SK-N-SH treated with all-trans-retinoic acid at 6 μM for 48 hours (cell line): ENCODE measurements at regions not wholly inside any gene's neighbourhood (a gene's known extent, or its start where the extent isn't known, plus 50 kb on each side); places are given as distances from the start of the nearest gene placed in this dataset.

ENCODE experiments used
- BACH2 ChIP-seq: fragments of 250-450 bp; sonication (Bioruptor Pico); IDR thresholded peaks from 2 replicates; pipeline ENCODE4 v1.9.0; 2021; ENCODE audit warnings: mild to moderate bottlenecking, borderline replicate concordance
- CREB5 ChIP-seq: fragments of 250-450 bp; sonication (Bioruptor Pico); IDR thresholded peaks from 2 replicates; pipeline ENCODE4 v1.5.1; 2020; ENCODE audit warnings: low read depth, mild to moderate bottlenecking, moderate library complexity
- CSDC2 ChIP-seq: fragments of 250-450 bp; sonication (Bioruptor Pico); IDR thresholded peaks from 2 replicates; pipeline ENCODE4 v1.5.0; 2020; ENCODE audit warnings: mild to moderate bottlenecking, moderate library complexity
- ESRRG ChIP-seq: fragments of 250-450 bp; sonication (Bioruptor Pico); IDR thresholded peaks from 2 replicates; pipeline ENCODE4 v1.6.1; 2021; ENCODE audit warnings: mild to moderate bottlenecking
- GLIS3 ChIP-seq: fragments of 250-450 bp; sonication (Bioruptor Pico); IDR thresholded peaks from 2 replicates; pipeline ENCODE4 v1.5.0; 2020; ENCODE audit warnings: mild to moderate bottlenecking, moderate library complexity
- ISL1 ChIP-seq: fragments of 250-450 bp; sonication (Bioruptor Pico); IDR thresholded peaks from 2 replicates; pipeline ENCODE4 v2.1.2; 2022; ENCODE audit warnings: mild to moderate bottlenecking, moderate library complexity
- OSR1 ChIP-seq: fragments of 250-450 bp; sonication (Bioruptor Pico); IDR thresholded peaks from 2 replicates; pipeline ENCODE4 v1.8.0; 2022; ENCODE audit warnings: moderate library complexity, mild to moderate bottlenecking, inconsistent platforms
- PATZ1 ChIP-seq: fragments of 250-450 bp; sonication (Bioruptor Pico); IDR thresholded peaks from 2 replicates; pipeline ENCODE4 v1.8.0; 2020; ENCODE audit warnings: mild to moderate bottlenecking, moderate library complexity, borderline replicate concordance
- TOX ChIP-seq: fragments of 250-450 bp; sonication (Bioruptor Pico); IDR thresholded peaks from 2 replicates; pipeline ENCODE4 v1.8.0; 2021; ENCODE audit warnings: mild to moderate bottlenecking, moderate library complexity, borderline replicate concordance
- ZFP3 ChIP-seq: fragments of 250-450 bp; sonication (Bioruptor Pico); IDR thresholded peaks from 2 replicates; pipeline ENCODE4 v1.5.0; 2020; ENCODE audit warnings: mild to moderate bottlenecking, moderate library complexity
- ZNF565 ChIP-seq: fragments of 450-650 bp; formaldehyde crosslinking; conservative IDR thresholded peaks from 2 replicates; pipeline ENCODE4 v1.5.0; 2020; ENCODE audit warnings: low read depth, mild to moderate bottlenecking, moderate library complexity
- ZNF70 ChIP-seq: fragments of 450-650 bp; formaldehyde crosslinking; IDR thresholded peaks from 2 replicates; pipeline ENCODE4 v1.5.0; 2020; ENCODE audit warnings: mild to moderate bottlenecking, moderate library complexity

- TF ChIP-seq BACH2 (CRISPR knock-in tag) (no peak), PATZ1 (CRISPR knock-in tag) (no peak), ZNF70 (no peak), CREB5 (CRISPR knock-in tag) (no peak), GLIS3 (CRISPR knock-in tag) (no peak), ISL1 (no peak), CSDC2 (no peak), ZNF565 (no peak), OSR1 (CRISPR knock-in tag) (no peak), TOX (CRISPR knock-in tag) (no peak), ESRRG (no peak), ZFP3 (CRISPR knock-in tag) (no peak)
Observed at GRCh38 chr5:158450751-158451171, 591.8 kb upstream of the CLINT1 start.
